ENCODE measurements at regions not wholly inside any gene's neighbourhood (a gene's known extent, or its start where the extent isn't known, plus 50 kb on each side); places are given as distances from the start of the nearest gene placed in this dataset.

- TF ChIP-seq CTCF (optimal IDR thresholded peaks at IDR 0.05 in 1 of 3, IDR thresholded peaks at IDR 0.05 in 1 of 3, conservative IDR thresholded peaks at IDR 0.05 in 1 of 3; ENCODE audit: extremely low read depth in 1 of 3, insufficient read depth in 2 of 3, low read length in 3 of 3) (no peak), EZH2 (IDR thresholded peaks at IDR 0.05; ENCODE audit: low read length) (no peak)
- peaks cover 31% of the 10 kb centered on the region for H3K27me3 ChIP-seq (ENCODE audit: control insufficient read depth, extremely low read depth, insufficient read depth, low read length)
- H3K79me2 ChIP-seq (ENCODE audit: control insufficient read depth, insufficient read depth, low read length), result no peaks in the 10 kb centered on the region
- no peak overlapping the region for H3K4me2 ChIP-seq (ENCODE audit: control insufficient read depth, extremely low read depth, insufficient read depth, low read depth, low read length)
- H3K4me3 ChIP-seq (ENCODE audit: control insufficient read depth in 2 of 3, extremely low read depth in 1 of 3, insufficient read depth in 2 of 3, low read depth in 1 of 3, low read length in 3 of 3), result no peak overlapping the region
- no peaks in the 10 kb centered on the region for H3K36me3 ChIP-seq (ENCODE audit: control insufficient read depth in 2 of 2, extremely low read depth in 1 of 2, insufficient read depth in 2 of 2, low read length in 2 of 2)
- H3K9me3 ChIP-seq (ENCODE audit: control insufficient read depth, low read depth, low read length), result no peaks in the 10 kb centered on the region
- no peaks in the 10 kb centered on the region for H4K20me1 ChIP-seq (ENCODE audit: control insufficient read depth, extremely low read depth, insufficient read depth, low read length)
- H2AFZ ChIP-seq (ENCODE audit: control insufficient read depth, low read length), result no peak overlapping the region
- H3K27ac ChIP-seq (ENCODE audit: control insufficient read depth, insufficient read depth, low read length), result no peak overlapping the region
- DNase-seq (ENCODE audit: low read depth, low spot score) (no peak), FAIRE-seq (no peak)
- dilution Hi-C loops (cut with MboI; ENCODE audit: extremely low pct_ligation_motif_present, low sequenced_read_pairs), result no loop called here
- H3K9me1 ChIP-seq (ENCODE audit: control insufficient read depth, extremely low read depth, insufficient read depth, low read length), result no peaks in the 10 kb centered on the region
- H3K9ac ChIP-seq (ENCODE audit: control insufficient read depth, extremely low read depth, insufficient read depth, low read length), result no peak overlapping the region
- no peaks in the 10 kb centered on the region for H3K4me1 ChIP-seq (ENCODE audit: control insufficient read depth, extremely low read depth, insufficient read depth, low read length)
These were observed 70.8 kb upstream of the EN2 start for GRCh38 chr7:155387066-155387620.

- Histone ChIP-seq H3K27me3 (ENCODE audit: control insufficient read depth, extremely low read depth, insufficient read depth, low read length) (peaks cover 17% of the 10 kb centered on the region), H2AFZ (ENCODE audit: control insufficient read depth, low read length) (no peak overlapping the region), H3K9me1 (ENCODE audit: control insufficient read depth, extremely low read depth, insufficient read depth, low read length) (no peaks in the 10 kb centered on the region), H4K20me1 (ENCODE audit: control insufficient read depth, extremely low read depth, insufficient read depth, low read length) (no peaks in the 10 kb centered on the region), H3K4me3 (ENCODE audit: control insufficient read depth in 2 of 3, extremely low read depth in 1 of 3, insufficient read depth in 2 of 3, low read depth in 1 of 3, low read length in 3 of 3) (no peak overlapping the region), H3K27ac (ENCODE audit: control insufficient read depth, insufficient read depth, low read length) (no peak overlapping the region), H3K9ac (ENCODE audit: control insufficient read depth, extremely low read depth, insufficient read depth, low read length) (no peak overlapping the region), H3K4me1 (ENCODE audit: control insufficient read depth, extremely low read depth, insufficient read depth, low read length) (no peaks in the 10 kb centered on the region), H3K9me3 (ENCODE audit: control insufficient read depth, low read depth, low read length) (no peaks in the 10 kb centered on the region), H3K4me2 (ENCODE audit: control insufficient read depth, extremely low read depth, insufficient read depth, low read depth, low read length) (no peak overlapping the region), H3K79me2 (ENCODE audit: control insufficient read depth, insufficient read depth, low read length) (no peaks in the 10 kb centered on the region), H3K36me3 (ENCODE audit: control insufficient read depth in 2 of 2, extremely low read depth in 1 of 2, insufficient read depth in 2 of 2, low read length in 2 of 2) (no peaks in the 10 kb centered on the region)
- TF ChIP-seq CTCF (optimal IDR thresholded peaks at IDR 0.05 in 1 of 3, IDR thresholded peaks at IDR 0.05 in 1 of 3, conservative IDR thresholded peaks at IDR 0.05 in 1 of 3; ENCODE audit: extremely low read depth in 1 of 3, insufficient read depth in 2 of 3, low read length in 3 of 3) (no peak), EZH2 (IDR thresholded peaks at IDR 0.05; ENCODE audit: low read length) (no peak)
- FAIRE-seq (no peak), DNase-seq (ENCODE audit: low read depth, low spot score) (no peak)
- dilution Hi-C loops (cut with MboI; ENCODE audit: extremely low pct_ligation_motif_present, low sequenced_read_pairs), result no loop called here
These were observed 69.4 kb upstream of the EN2 start for GRCh38 chr7:155388561-155388960.
